ENCODE measurements at regions not wholly inside any gene's neighbourhood (a gene's known extent, or its start where the extent isn't known, plus 50 kb on each side); places are given as distances from the start of the nearest gene placed in this dataset.

- H3K4me2 ChIP-seq (ENCODE audit: insufficient read depth, low read length): no peak overlapping the region
- H3K27me3 ChIP-seq (ENCODE audit: insufficient read depth, low read length): peaks cover 19% of the 10 kb centered on the region
- no peak overlapping the region for H3K4me3 ChIP-seq (ENCODE audit: insufficient read depth, low read length)
- no peak for TF ChIP-seq CTCF (IDR thresholded peaks at IDR 0.05; ENCODE audit: extremely low read depth, low read depth, low read length)
- H4K20me1 ChIP-seq (ENCODE audit: insufficient read depth, low read length): no peaks in the 10 kb centered on the region
- DNase-seq (ENCODE audit: insufficient read length, low spot score, missing footprints): no peak
- no peak overlapping the region for H2AFZ ChIP-seq (ENCODE audit: low read length)
- no peaks in the 10 kb centered on the region for H3K79me2 ChIP-seq (ENCODE audit: insufficient read depth, low read length)
- H3K9me3 ChIP-seq (ENCODE audit: low read depth, low read length): no peaks in the 10 kb centered on the region
- no peaks in the 10 kb centered on the region for H3K4me1 ChIP-seq (ENCODE audit: insufficient read depth, low read length)
- no peak overlapping the region for H3K27ac ChIP-seq (ENCODE audit: low read depth, low read length)
- no peaks in the 10 kb centered on the region for H3K36me3 ChIP-seq (ENCODE audit: insufficient read depth, low read length)
These were observed 93.9 kb upstream of the NLRP1 start for GRCh38 chr17:5678171-5678570.

GRCh38 chr17:5680766-5681165 lies 96.5 kb upstream of the NLRP1 start:
- Histone ChIP-seq H3K79me2 (ENCODE audit: insufficient read depth, low read length) (no peaks in the 10 kb centered on the region), H3K9me3 (ENCODE audit: low read depth, low read length) (no peaks in the 10 kb centered on the region), H3K4me1 (ENCODE audit: insufficient read depth, low read length) (no peaks in the 10 kb centered on the region), H3K27me3 (ENCODE audit: insufficient read depth, low read length) (peaks cover 18% of the 10 kb centered on the region), H3K36me3 (ENCODE audit: insufficient read depth, low read length) (no peaks in the 10 kb centered on the region), H3K4me3 (ENCODE audit: insufficient read depth, low read length) (no peak overlapping the region), H2AFZ (ENCODE audit: low read length) (no peak overlapping the region), H3K4me2 (ENCODE audit: insufficient read depth, low read length) (no peak overlapping the region), H3K27ac (ENCODE audit: low read depth, low read length) (no peak overlapping the region), H4K20me1 (ENCODE audit: insufficient read depth, low read length) (no peaks in the 10 kb centered on the region)
- no peak for TF ChIP-seq CTCF (IDR thresholded peaks at IDR 0.05; ENCODE audit: extremely low read depth, low read depth, low read length)
- no peak for DNase-seq (ENCODE audit: insufficient read length, low spot score, missing footprints)

GRCh38 chr17:5683241-5683640 lies 98.9 kb upstream of the NLRP1 start:
- TF ChIP-seq CTCF (IDR thresholded peaks at IDR 0.05; ENCODE audit: extremely low read depth, low read depth, low read length): no peak
- H4K20me1 ChIP-seq (ENCODE audit: insufficient read depth, low read length): no peaks in the 10 kb centered on the region
- peaks cover 16% of the 10 kb centered on the region for H3K27me3 ChIP-seq (ENCODE audit: insufficient read depth, low read length)
- H3K79me2 ChIP-seq (ENCODE audit: insufficient read depth, low read length): no peaks in the 10 kb centered on the region
- no peak for DNase-seq (ENCODE audit: insufficient read length, low spot score, missing footprints)
- H3K36me3 ChIP-seq (ENCODE audit: insufficient read depth, low read length): no peaks in the 10 kb centered on the region
- H3K4me2 ChIP-seq (ENCODE audit: insufficient read depth, low read length): no peak overlapping the region
- no peak overlapping the region for H3K27ac ChIP-seq (ENCODE audit: low read depth, low read length)
- H3K4me3 ChIP-seq (ENCODE audit: insufficient read depth, low read length): no peak overlapping the region
- H3K4me1 ChIP-seq (ENCODE audit: insufficient read depth, low read length): no peaks in the 10 kb centered on the region
- H3K9me3 ChIP-seq (ENCODE audit: low read depth, low read length): no peaks in the 10 kb centered on the region
- H2AFZ ChIP-seq (ENCODE audit: low read length): no peak overlapping the region

GRCh38 chr17:5686074-5686635 lies 101.8 kb upstream of the NLRP1 start:
- no peaks in the 10 kb centered on the region for H3K36me3 ChIP-seq (ENCODE audit: insufficient read depth, low read length)

More at GRCh38 chr17:5686074-5686635, 101.8 kb upstream of the NLRP1 start:
- no peak overlapping the region for H2AFZ ChIP-seq (ENCODE audit: low read length)
- H3K4me2 ChIP-seq (ENCODE audit: insufficient read depth, low read length): no peak overlapping the region
- DNase-seq (ENCODE audit: insufficient read length, low spot score, missing footprints): no peak
- TF ChIP-seq CTCF (IDR thresholded peaks at IDR 0.05; ENCODE audit: extremely low read depth, low read depth, low read length): no peak
- H3K4me1 ChIP-seq (ENCODE audit: insufficient read depth, low read length): no peaks in the 10 kb centered on the region
- H4K20me1 ChIP-seq (ENCODE audit: insufficient read depth, low read length): no peaks in the 10 kb centered on the region
- no peak overlapping the region for H3K27ac ChIP-seq (ENCODE audit: low read depth, low read length)
- H3K4me3 ChIP-seq (ENCODE audit: insufficient read depth, low read length): no peak overlapping the region
- H3K27me3 ChIP-seq (ENCODE audit: insufficient read depth, low read length): peaks cover 19% of the 10 kb centered on the region
- no peaks in the 10 kb centered on the region for H3K9me3 ChIP-seq (ENCODE audit: low read depth, low read length)
- H3K79me2 ChIP-seq (ENCODE audit: insufficient read depth, low read length): no peaks in the 10 kb centered on the region

Measured in osteoblast (primary cell).